Activated naive CD4-positive, alpha-beta T cell treated with anti-CD3 and anti-CD28 coated beads, Interleukin-2, amount 50 U/mL, for 72 hours (primary cell): ENCODE measurements at regions not wholly inside any gene's neighbourhood (a gene's known extent, or its start where the extent isn't known, plus 50 kb on each side); places are given as distances from the start of the nearest gene placed in this dataset.

ENCODE experiments used
- ATAC-seq, 2 donors: fragments of 150-1000 bp; cut with Tn5 transposase; 2 replicates each; pipeline ENCODE4 v1.10.0; 2021; ENCODE audit warnings: mild to moderate bottlenecking in 2 of 2, moderate library complexity in 2 of 2
- DNase-seq, 2 donors: peaks; one replicate each; pipeline ENCODE4 v3.0.0; 2021 to 2022; ENCODE audit warnings: low spot score in 2 of 2
- H3K27ac Mint-ChIP-seq, 2 donors: one replicate each; pipeline ENCODE4 v1.8.0; 2022; ENCODE audit warnings: mild to moderate bottlenecking in 2 of 2, mixed read lengths in 2 of 2
- H3K36me3 Mint-ChIP-seq, 2 donors: one replicate each; pipeline ENCODE4 v1.8.0; 2022; ENCODE audit warnings: mixed read lengths in 2 of 2
- H3K9me3 Mint-ChIP-seq, 2 donors: one replicate each; pipeline ENCODE4 v1.8.0; 2022; ENCODE audit warnings: mixed read lengths in 2 of 2

GRCh38 chr16:27737513-27737912 is 187.6 kb downstream of the KATNIP start:
- H3K27ac Mint-ChIP-seq: no peak overlapping the region
- no peaks in the 10 kb centered on the region for H3K9me3 Mint-ChIP-seq
- H3K36me3 Mint-ChIP-seq: peaks cover 0 to 5% of the 10 kb centered on the region in 2 donors
- DNase-seq (no peak), ATAC-seq (no peak)
